HG03469 (cell line): ENCODE measurements at regions not wholly inside any gene's neighbourhood (a gene's known extent, or its start where the extent isn't known, plus 50 kb on each side); places are given as distances from the start of the nearest gene placed in this dataset.

Experiments
- ATAC-seq: cut with Tn5 transposase; IDR thresholded peaks from one replicate; pipeline ENCODE4 v1.9.1; 2021; ENCODE audit warnings: mild to moderate bottlenecking, moderate library complexity, moderate number of reproducible peaks; ENCODE audit not compliant: unreplicated experiment

DNA sequence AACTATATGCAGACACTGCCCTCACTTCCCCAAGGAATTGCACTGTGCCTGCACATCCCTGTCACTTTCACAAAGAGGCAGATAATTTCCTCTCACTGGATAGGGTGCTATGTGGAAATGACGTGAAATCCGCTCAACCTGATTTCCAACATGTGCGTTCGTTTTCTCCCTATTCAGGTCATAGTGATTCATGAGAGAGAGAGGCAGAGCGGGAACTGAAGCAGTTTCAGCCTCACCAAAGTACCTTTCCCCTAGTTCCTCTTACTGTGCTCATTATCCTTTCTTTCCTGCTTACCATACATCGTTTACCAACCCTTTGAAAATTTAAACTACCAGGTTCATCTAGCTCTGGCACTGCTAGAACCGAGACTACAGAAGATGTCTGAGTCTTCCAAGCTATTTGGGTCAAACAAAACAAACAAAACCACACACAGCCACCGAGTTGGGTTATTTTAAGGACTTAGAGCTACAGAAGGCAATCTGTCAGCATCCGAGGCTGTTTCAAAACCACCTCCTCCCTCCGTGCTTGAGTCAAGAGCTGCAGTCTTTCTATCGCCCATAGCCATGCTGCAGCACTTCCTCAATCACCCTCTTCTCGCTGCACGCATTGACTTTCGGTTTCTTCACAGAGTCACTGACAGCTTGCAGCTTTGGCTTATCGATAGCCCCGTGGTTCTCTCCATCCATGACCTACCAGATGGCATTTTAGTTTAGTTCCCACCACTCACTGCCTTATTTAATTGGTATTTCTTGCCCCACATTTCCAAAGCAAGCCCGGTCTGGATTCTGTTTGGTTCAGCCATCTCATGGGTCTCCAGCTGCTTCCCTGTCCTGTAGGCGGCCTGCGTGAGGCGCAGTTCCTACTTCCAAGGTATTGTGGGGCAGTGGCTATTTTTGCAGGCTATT lies 1395.8 kb downstream of the EFNB2 start:
- ATAC-seq, result peak; percentile 96

DNA sequence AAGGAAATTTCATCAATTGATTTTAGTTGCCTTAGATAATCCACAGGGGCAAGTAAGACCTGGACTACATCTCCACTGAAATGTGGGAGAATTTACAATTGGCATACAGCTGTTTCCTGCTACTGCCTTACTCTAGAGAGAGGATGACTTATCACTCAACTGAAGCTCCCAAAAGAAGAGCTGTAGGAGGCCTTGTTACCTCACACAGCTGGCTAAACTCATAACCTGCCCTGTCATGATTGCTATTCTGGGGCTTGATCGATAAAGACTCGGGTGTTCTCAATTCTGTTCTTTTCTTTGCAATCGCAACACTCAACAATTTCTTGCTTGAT lies 1396.4 kb downstream of the EFNB2 start:
- ATAC-seq, result peak; percentile 5

GRCh38 chr13:105135852-105136615 lies 1399.4 kb downstream of the EFNB2 start:
- ATAC-seq, result no peak

DNA sequence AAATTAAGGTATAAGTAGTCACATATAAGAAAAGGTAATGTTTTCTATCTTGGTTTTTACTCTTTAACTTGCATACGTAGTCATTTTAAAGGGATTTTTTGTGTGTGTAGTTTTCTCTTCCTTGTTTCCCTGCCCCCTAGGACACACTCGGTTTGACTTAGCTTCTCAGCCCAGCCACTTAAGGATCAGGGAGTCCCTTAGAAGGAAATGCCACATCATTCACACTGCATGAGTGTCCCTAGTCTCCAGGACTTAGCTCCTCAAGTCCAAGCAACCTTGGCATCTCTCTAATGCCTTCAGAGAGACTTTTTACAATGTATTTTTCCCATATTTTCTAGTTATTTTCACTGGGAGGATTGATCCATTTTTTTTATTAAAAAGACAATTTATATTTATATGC lies 1407.7 kb downstream of the EFNB2 start:
- ATAC-seq, result no peak

DNA sequence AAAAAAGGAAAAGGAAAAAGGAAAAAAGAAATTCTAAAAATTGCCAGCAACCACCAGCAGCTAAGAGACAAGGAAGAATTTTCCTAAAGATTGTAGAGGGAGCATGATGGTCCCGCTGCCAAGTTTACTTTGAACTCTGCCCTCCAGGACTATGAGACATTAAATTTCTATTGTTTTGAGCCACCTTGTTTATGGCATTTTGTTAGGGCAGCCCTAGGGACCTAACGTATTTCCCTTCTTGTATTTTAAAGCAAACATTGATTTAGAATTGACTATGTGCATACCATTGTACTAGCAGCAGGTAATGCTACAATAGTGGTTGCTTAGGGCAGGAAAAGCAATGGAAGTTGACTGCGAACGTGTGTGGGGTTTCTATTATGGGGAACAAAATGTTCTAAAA lies 1414.2 kb downstream of the EFNB2 start:
- ATAC-seq, result no peak

- no peak for ATAC-seq
These were observed 1417.0 kb downstream of the EFNB2 start for GRCh38 chr13:105118426-105118985.

GRCh38 chr13:105116966-105117365 lies 1418.5 kb downstream of the EFNB2 start:
- ATAC-seq, result no peak

GRCh38 chr13:105112561-105112960 lies 1422.9 kb downstream of the EFNB2 start:
- ATAC-seq, result no peak

DNA sequence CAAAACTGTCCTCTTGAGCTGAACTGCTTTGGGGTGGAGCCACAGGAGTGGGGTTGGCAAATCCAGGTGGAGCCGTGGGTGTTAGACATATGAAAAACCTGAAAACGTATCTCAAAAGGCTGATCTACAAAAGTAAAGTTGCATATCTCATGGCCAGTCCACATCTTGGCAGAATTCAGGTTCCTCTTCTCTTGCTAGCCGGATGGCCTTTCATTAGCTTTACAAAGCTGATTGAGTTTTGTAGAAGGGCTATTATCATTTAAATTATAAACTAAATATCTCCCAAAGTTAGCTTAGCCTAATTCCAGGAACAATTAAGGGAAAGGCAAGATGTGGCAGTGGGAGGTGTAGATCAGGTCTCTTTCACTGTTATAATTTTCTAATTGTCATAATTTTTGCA lies 1427.7 kb downstream of the EFNB2 start:
- ATAC-seq, result no peak

GRCh38 chr13:105105471-105105870 lies 1430.0 kb downstream of the EFNB2 start:
- no peak for ATAC-seq

DNA sequence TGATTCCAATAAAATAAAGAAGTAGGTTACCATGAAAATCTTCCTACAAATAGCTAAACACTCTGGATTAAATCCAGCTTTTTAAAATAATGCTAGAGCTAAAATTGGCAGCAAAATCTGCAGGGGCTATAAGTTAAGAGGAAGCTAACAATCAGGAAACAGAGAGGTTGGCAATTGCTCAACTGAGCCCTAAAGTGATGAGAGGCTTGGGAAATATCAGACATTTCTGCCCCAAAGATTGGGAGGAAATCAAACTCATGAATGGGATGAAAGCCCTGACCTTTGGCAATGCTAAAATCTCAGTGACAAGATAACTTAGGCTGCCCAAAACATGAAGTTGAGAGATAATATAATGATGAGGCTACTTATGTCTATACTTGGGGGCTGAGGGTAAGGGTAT lies 1437.9 kb downstream of the EFNB2 start:
- ATAC-seq, result no peak

GRCh38 chr13:105089858-105090643 lies 1445.4 kb downstream of the EFNB2 start:
- no peak for ATAC-seq

DNA sequence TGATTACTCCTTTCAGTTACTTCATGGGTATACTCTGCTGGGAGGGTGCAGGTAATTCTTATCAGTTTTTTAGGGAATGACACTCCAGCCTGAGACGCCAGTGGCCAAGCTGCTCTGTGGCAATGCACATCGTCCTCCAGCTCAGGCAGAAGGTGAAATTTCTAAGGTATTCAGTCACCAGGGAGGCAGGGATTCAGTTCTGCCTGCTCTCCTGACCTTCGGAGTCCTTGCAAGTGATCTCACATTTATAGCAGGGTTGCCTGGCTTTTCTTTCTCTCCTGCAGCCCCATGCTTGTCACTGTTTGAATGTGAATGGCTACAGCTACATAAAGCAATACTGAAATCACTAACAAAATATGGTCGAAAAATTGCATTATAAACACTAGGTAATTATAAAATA lies 1447.5 kb downstream of the EFNB2 start:
- no peak for ATAC-seq

GRCh38 chr13:105084931-105085330 lies 1450.5 kb downstream of the EFNB2 start:
- ATAC-seq, result no peak

GRCh38 chr13:105083992-105084391 lies 1451.5 kb downstream of the EFNB2 start:
- no peak for ATAC-seq

- ATAC-seq, result no peak
These were observed 1460.7 kb downstream of the EFNB2 start for GRCh38 chr13:105074755-105075154.

DNA sequence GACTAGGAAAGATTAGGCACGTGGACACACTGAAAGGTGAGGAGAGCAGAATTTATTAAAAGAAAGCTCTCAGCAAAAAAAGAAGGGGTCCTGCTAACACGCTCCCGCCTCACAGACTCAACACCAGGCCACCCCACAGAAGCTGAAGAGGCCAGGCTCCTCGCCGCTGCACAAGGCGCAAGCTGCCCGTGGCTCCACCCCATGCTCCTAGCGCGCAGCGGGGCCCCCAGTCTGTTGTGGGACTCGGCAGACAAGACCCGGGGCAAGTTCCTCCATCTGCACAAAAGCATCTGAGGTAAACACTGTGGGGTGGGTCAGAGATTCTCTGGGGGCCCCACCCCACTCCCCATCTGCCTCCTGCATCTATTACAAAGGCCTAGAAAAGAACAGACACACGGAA lies 1462.4 kb downstream of the EFNB2 start:
- ATAC-seq, result no peak

DNA sequence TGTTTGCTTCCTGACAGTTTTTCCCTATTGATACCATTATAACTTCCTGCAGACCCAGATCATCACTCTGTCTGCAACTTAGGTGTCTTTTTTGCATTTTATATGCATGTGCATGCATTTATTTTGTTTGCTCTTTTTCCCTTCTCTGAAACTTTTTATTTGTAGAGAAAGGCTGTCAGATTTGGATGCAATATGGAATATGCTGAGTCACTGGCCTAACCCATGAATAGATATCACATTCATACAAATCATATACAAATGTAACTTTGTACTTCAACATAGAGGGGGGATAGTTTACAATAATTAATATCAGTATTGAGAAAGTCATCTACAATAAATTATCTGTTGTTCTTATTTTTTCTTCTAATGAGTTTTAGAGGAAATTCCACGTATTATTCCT lies 1465.0 kb downstream of the EFNB2 start:
- no peak for ATAC-seq

DNA sequence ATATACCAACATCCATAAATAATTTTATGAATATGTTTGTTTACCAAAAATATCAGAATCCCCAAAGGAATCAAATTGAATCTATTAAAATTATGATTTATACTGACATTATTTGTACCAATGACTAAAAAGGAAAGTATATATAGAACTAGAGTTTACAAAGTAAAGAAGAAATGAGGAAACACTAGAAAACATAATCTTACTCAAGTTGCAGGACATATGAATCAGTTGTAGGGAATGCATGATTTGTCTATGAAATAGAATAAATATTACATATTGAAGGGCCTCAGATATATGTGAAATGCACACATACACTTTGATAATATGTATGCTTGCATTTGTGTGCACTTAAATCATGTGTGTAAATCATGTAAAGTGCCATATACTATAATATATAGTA lies 1466.4 kb downstream of the EFNB2 start:
- ATAC-seq, result no peak

DNA sequence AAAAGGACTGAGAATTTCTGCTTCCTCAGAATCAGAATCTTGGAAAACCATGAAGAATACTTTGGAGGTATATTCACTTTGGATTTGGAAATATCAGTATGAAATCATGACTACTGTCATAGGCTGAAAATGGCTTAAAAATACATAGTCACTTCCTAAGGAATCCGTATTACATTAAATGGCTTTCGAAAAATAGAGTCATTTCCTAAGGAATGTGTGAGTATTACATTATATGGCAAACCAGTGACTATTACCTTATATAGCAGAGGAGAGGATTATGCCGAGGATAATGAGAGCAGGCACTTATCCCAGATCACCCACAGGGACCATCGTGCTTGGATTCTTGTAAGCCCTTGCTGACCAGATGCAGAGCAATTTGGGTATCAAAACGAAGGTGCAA lies 1471.8 kb downstream of the EFNB2 start:
- ATAC-seq, result no peak

GRCh38 chr13:105059786-105060185 lies 1475.7 kb downstream of the EFNB2 start:
- no peak for ATAC-seq
